ENCODE measurements at regions not wholly inside any gene's neighbourhood (a gene's known extent, or its start where the extent isn't known, plus 50 kb on each side); places are given as distances from the start of the nearest gene placed in this dataset.

GRCh38 chr2:2839393-2839781, 508.3 kb upstream of the MYT1L start:
- DNase-seq (ENCODE audit: low spot score in 2 of 2): no peak
- peaks cover 2% of the 10 kb centered on the region for H3K36me3 Mint-ChIP-seq (ENCODE audit: insufficient read depth)
- no peak for ATAC-seq (replicated peaks; ENCODE audit: extremely low read depth, poor library complexity, severe bottlenecking)
- no peaks in the 10 kb centered on the region for H3K4me1 Mint-ChIP-seq
- peaks cover 15% of the 10 kb centered on the region for H3K27me3 Mint-ChIP-seq
- H3K9me3 Mint-ChIP-seq: peaks cover 23% of the 10 kb centered on the region
- H3K4me3 Mint-ChIP-seq: no peak overlapping the region
- H3K27ac Mint-ChIP-seq (ENCODE audit: low read depth): no peak overlapping the region

GRCh38 chr2:2838548-2838845, 507.4 kb upstream of the MYT1L start:
- H3K36me3 Mint-ChIP-seq (ENCODE audit: insufficient read depth): peaks cover 2% of the 10 kb centered on the region
- no peak overlapping the region for H3K27ac Mint-ChIP-seq (ENCODE audit: low read depth)
- H3K27me3 Mint-ChIP-seq: peaks cover 15% of the 10 kb centered on the region
- H3K4me3 Mint-ChIP-seq: no peak overlapping the region
- peaks cover 23% of the 10 kb centered on the region for H3K9me3 Mint-ChIP-seq
- no peak for DNase-seq (ENCODE audit: low spot score in 2 of 2)
- no peak for ATAC-seq (replicated peaks; ENCODE audit: extremely low read depth, poor library complexity, severe bottlenecking)
- no peaks in the 10 kb centered on the region for H3K4me1 Mint-ChIP-seq

GRCh38 chr2:2837746-2838547, 506.9 kb upstream of the MYT1L start:
- H3K27ac Mint-ChIP-seq (ENCODE audit: low read depth): no peak overlapping the region
- H3K9me3 Mint-ChIP-seq: peaks cover 23% of the 10 kb centered on the region
- peaks cover 2% of the 10 kb centered on the region for H3K36me3 Mint-ChIP-seq (ENCODE audit: insufficient read depth)
- no peak for ATAC-seq (replicated peaks; ENCODE audit: extremely low read depth, poor library complexity, severe bottlenecking)
- peaks cover 15% of the 10 kb centered on the region for H3K27me3 Mint-ChIP-seq
- no peak for DNase-seq (ENCODE audit: low spot score in 2 of 2)
- H3K4me1 Mint-ChIP-seq: no peaks in the 10 kb centered on the region
- H3K4me3 Mint-ChIP-seq: no peak overlapping the region

DNA sequence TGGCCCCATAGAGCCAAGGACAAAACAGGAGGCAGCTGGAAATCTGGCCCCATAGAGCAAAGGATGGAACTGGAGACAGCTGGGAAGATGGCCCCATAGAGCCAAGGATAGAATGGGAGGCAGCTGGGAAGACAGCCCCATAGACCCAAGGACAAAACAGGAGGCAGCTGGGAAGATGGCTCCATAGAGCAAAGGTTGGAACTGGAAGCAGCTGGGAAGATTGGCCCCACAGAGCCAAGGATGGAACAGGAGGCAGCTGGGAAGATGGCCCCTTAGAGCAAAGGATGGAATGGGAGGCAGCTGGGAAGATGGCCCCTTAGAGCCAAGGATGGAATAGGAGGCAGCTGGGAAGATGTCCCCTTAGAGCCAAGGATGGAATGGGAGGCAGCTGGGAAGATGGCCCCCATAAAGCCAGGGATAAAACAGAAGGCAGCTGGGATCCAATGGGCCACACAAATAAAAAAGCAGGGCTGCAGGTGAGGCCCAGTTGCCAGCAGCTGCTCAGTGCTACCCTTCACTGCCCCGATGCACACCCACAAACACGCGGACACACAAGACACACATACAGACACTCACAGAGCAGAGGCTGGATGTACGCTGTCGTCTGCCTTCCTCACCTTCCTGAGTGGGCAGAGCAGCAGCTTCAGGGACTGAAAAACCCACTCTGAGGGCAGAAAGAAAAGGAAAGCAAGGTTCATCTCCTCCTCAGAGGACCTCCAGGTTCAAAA, 505.4 kb upstream of the MYT1L start:
- peaks cover 15% of the 10 kb centered on the region for H3K27me3 Mint-ChIP-seq
- H3K4me1 Mint-ChIP-seq: no peaks in the 10 kb centered on the region
- DNase-seq (ENCODE audit: low spot score in 2 of 2) (no peak), ATAC-seq (replicated peaks; ENCODE audit: extremely low read depth, poor library complexity, severe bottlenecking) (no peak)
- H3K4me3 Mint-ChIP-seq: no peak overlapping the region
- peaks cover 2% of the 10 kb centered on the region for H3K36me3 Mint-ChIP-seq (ENCODE audit: insufficient read depth)
- H3K27ac Mint-ChIP-seq (ENCODE audit: low read depth): no peak overlapping the region
- peaks cover 23% of the 10 kb centered on the region for H3K9me3 Mint-ChIP-seq

DNA sequence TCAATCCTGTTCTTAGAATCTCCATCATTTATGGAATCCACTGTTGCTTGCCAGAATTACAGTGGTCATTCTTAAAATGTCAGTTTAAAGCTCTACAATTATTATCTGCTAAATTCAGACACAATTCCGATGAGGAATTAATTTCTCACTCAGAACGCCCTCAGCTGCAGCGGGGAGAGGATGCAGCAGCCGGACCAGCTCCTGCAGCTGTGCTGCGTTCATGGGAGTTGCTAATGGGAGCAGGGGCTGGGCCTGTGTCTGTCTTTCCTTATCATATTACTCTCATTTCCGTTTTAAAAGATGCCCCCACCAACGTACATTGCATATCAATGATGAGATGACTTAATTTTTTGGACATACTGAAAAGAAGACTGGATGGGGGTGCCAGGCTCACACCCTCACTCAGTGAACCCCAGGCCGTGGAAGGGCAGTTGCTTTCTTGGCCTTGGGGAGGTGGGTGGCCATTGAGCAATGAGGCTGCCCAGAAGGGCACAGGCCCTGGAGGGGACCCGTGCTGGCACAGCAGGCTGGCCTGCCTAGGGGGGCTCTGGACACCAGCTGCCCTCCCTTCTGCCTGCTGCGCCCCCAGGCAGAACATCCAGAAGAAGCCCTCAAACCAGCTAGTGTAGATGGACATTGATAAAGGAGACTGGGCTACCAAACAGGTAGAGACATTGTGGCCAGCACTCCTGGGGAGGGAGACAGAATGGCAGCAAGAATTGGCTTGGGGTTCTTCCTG, 503.6 kb upstream of the MYT1L start:
- H3K4me3 Mint-ChIP-seq: no peak overlapping the region
- H3K36me3 Mint-ChIP-seq (ENCODE audit: insufficient read depth): peaks cover 2% of the 10 kb centered on the region
- DNase-seq (ENCODE audit: low spot score in 2 of 2): no peak
- H3K9me3 Mint-ChIP-seq: peaks cover 29% of the 10 kb centered on the region
- no peaks in the 10 kb centered on the region for H3K4me1 Mint-ChIP-seq
- ATAC-seq (replicated peaks; ENCODE audit: extremely low read depth, poor library complexity, severe bottlenecking): no peak
- no peak overlapping the region for H3K27ac Mint-ChIP-seq (ENCODE audit: low read depth)
- peaks cover 15% of the 10 kb centered on the region for H3K27me3 Mint-ChIP-seq

DNA sequence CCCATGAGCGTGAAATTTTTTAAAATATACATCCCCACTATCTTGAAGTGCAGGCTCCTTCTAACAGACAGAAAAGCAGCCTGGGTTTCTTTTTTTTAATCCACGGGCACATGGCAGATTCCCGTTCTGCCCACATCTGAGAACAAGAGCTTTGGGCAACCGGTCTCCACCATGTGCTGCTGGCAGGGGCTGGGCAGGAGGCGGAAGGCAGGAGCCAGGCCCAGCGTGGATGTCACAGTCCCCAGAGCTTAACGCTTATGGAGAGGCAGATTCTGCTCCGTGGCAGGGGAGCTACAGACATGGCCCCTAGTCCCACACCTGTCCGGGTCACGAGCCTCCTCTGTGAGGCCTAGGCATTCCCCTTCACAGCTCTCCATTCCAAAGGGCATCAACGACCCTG, 503.0 kb upstream of the MYT1L start:
- no peak for ATAC-seq (replicated peaks; ENCODE audit: extremely low read depth, poor library complexity, severe bottlenecking)
- DNase-seq (ENCODE audit: low spot score in 2 of 2): no peak
- H3K9me3 Mint-ChIP-seq: peaks cover 29% of the 10 kb centered on the region
- H3K4me3 Mint-ChIP-seq: no peak overlapping the region
- H3K27ac Mint-ChIP-seq (ENCODE audit: low read depth): no peak overlapping the region
- peaks cover 15% of the 10 kb centered on the region for H3K27me3 Mint-ChIP-seq
- H3K36me3 Mint-ChIP-seq (ENCODE audit: insufficient read depth): peaks cover 2% of the 10 kb centered on the region
- no peaks in the 10 kb centered on the region for H3K4me1 Mint-ChIP-seq

- peaks cover 2% of the 10 kb centered on the region for H3K36me3 Mint-ChIP-seq (ENCODE audit: insufficient read depth)
- H3K27ac Mint-ChIP-seq (ENCODE audit: low read depth): no peak overlapping the region
- ATAC-seq (replicated peaks; ENCODE audit: extremely low read depth, poor library complexity, severe bottlenecking) (no peak), DNase-seq (ENCODE audit: low spot score in 2 of 2) (no peak)
- no peaks in the 10 kb centered on the region for H3K4me1 Mint-ChIP-seq
- H3K4me3 Mint-ChIP-seq: no peak overlapping the region
- H3K27me3 Mint-ChIP-seq: peaks cover 3% of the 10 kb centered on the region
- H3K9me3 Mint-ChIP-seq: peaks cover 16% of the 10 kb centered on the region
Observed at GRCh38 chr2:2832657-2833056, 501.6 kb upstream of the MYT1L start.

- H3K4me1 Mint-ChIP-seq: no peaks in the 10 kb centered on the region
- no peak for ATAC-seq (replicated peaks; ENCODE audit: extremely low read depth, poor library complexity, severe bottlenecking)
Observed at GRCh38 chr2:2831633-2832032, 500.6 kb upstream of the MYT1L start.

GRCh38 chr2:2830576-2830975, 499.5 kb upstream of the MYT1L start:
- peaks cover 7% of the 10 kb centered on the region for H3K9me3 Mint-ChIP-seq
- no peak for DNase-seq (ENCODE audit: low spot score in 2 of 2)
- H3K27ac Mint-ChIP-seq (ENCODE audit: low read depth): no peak overlapping the region
- no peaks in the 10 kb centered on the region for H3K4me1 Mint-ChIP-seq
- H3K4me3 Mint-ChIP-seq: no peak overlapping the region
- H3K27me3 Mint-ChIP-seq: no peaks in the 10 kb centered on the region
- H3K36me3 Mint-ChIP-seq (ENCODE audit: insufficient read depth): no peaks in the 10 kb centered on the region
- ATAC-seq (replicated peaks; ENCODE audit: extremely low read depth, poor library complexity, severe bottlenecking): no peak

More at GRCh38 chr2:2831633-2832032, 500.6 kb upstream of the MYT1L start:
- Mint-ChIP-seq H3K9me3 (peaks cover 15% of the 10 kb centered on the region), H3K27ac (ENCODE audit: low read depth) (no peak overlapping the region), H3K36me3 (ENCODE audit: insufficient read depth) (peaks cover 2% of the 10 kb centered on the region), H3K4me3 (no peak overlapping the region), H3K27me3 (no peaks in the 10 kb centered on the region)
- DNase-seq (ENCODE audit: low spot score in 2 of 2): no peak

GRCh38 chr2:2828774-2829368, 497.8 kb upstream of the MYT1L start:
- H3K27me3 Mint-ChIP-seq: no peaks in the 10 kb centered on the region
- no peak overlapping the region for H3K4me3 Mint-ChIP-seq
- no peak for ATAC-seq (replicated peaks; ENCODE audit: extremely low read depth, poor library complexity, severe bottlenecking)
- H3K9me3 Mint-ChIP-seq: peaks cover 7% of the 10 kb centered on the region
- no peak for DNase-seq (ENCODE audit: low spot score in 2 of 2)
- H3K4me1 Mint-ChIP-seq: no peaks in the 10 kb centered on the region
- no peaks in the 10 kb centered on the region for H3K36me3 Mint-ChIP-seq (ENCODE audit: insufficient read depth)
- no peak overlapping the region for H3K27ac Mint-ChIP-seq (ENCODE audit: low read depth)

DNA sequence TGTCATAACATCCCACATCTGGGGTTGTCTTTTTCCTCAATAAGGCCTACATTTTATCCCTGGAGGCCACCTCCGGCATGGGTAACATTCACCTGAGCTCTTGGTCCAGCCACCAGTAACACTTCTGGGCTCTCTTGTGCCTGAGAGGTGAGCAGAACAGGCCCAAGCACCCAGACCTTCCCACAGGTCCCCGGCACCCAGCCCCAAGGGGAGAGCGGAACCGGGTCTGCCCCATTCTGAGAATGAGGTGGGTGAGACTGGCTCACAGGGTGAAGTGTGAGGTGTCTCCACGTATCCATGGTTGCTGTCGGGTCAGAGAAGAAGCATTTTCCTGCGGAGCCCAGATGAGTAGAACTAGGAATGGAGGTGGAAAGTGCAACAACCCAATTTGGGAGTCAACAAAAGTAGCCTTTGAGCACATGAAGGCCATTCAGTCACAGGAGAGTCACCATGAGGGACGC, 496.7 kb upstream of the MYT1L start:
- DNase-seq (ENCODE audit: low spot score in 2 of 2) (no peak), ATAC-seq (replicated peaks; ENCODE audit: extremely low read depth, poor library complexity, severe bottlenecking) (no peak)
- H3K36me3 Mint-ChIP-seq (ENCODE audit: insufficient read depth): no peaks in the 10 kb centered on the region
- no peaks in the 10 kb centered on the region for H3K4me1 Mint-ChIP-seq
- H3K27ac Mint-ChIP-seq (ENCODE audit: low read depth): no peak overlapping the region
- H3K9me3 Mint-ChIP-seq: peaks cover 7% of the 10 kb centered on the region
- H3K4me3 Mint-ChIP-seq: no peak overlapping the region
- no peaks in the 10 kb centered on the region for H3K27me3 Mint-ChIP-seq

- no peak overlapping the region for H3K27ac Mint-ChIP-seq (ENCODE audit: low read depth)
- H3K36me3 Mint-ChIP-seq (ENCODE audit: insufficient read depth): no peaks in the 10 kb centered on the region
- peaks cover 7% of the 10 kb centered on the region for H3K9me3 Mint-ChIP-seq
- H3K4me1 Mint-ChIP-seq: no peaks in the 10 kb centered on the region
- H3K4me3 Mint-ChIP-seq: no peak overlapping the region
- H3K27me3 Mint-ChIP-seq: no peaks in the 10 kb centered on the region
- no peak for ATAC-seq (replicated peaks; ENCODE audit: extremely low read depth, poor library complexity, severe bottlenecking)
- DNase-seq (ENCODE audit: low spot score in 2 of 2): no peak
Observed at GRCh38 chr2:2827046-2827636, 496.1 kb upstream of the MYT1L start.
